ENCODE measurements at regions not wholly inside any gene's neighbourhood (a gene's known extent, or its start where the extent isn't known, plus 50 kb on each side); places are given as distances from the start of the nearest gene placed in this dataset.

- Mint-ChIP-seq H3K36me3 (ENCODE audit: low read depth) (no peaks in the 10 kb centered on the region), H3K4me1 (ENCODE audit: low read depth) (no peaks in the 10 kb centered on the region), H3K27ac (no peak overlapping the region), H3K4me3 (no peak overlapping the region), H3K9me3 (no peaks in the 10 kb centered on the region), H3K27me3 (peaks cover 19% of the 10 kb centered on the region)
- DNase-seq = no peak
These were observed 231.4 kb downstream of the OPA1 start for GRCh38 chr3:193824365-193824764.

- H3K4me1 Mint-ChIP-seq (ENCODE audit: low read depth) = no peaks in the 10 kb centered on the region
- DNase-seq = no peak
- no peak overlapping the region for H3K4me3 Mint-ChIP-seq
- H3K27me3 Mint-ChIP-seq = peaks cover 18% of the 10 kb centered on the region
- no peaks in the 10 kb centered on the region for H3K36me3 Mint-ChIP-seq (ENCODE audit: low read depth)
- H3K27ac Mint-ChIP-seq = no peak overlapping the region
- no peaks in the 10 kb centered on the region for H3K9me3 Mint-ChIP-seq
These were observed 232.6 kb downstream of the OPA1 start for GRCh38 chr3:193825617-193826016.

- no peaks in the 10 kb centered on the region for H3K4me1 Mint-ChIP-seq (ENCODE audit: low read depth)
- no peak overlapping the region for H3K4me3 Mint-ChIP-seq
- no peak for DNase-seq
- H3K36me3 Mint-ChIP-seq (ENCODE audit: low read depth) = no peaks in the 10 kb centered on the region
- H3K27ac Mint-ChIP-seq = no peak overlapping the region
- H3K27me3 Mint-ChIP-seq = peaks cover 18% of the 10 kb centered on the region
- no peaks in the 10 kb centered on the region for H3K9me3 Mint-ChIP-seq
These were observed 233.3 kb downstream of the OPA1 start for GRCh38 chr3:193826159-193826795.

- Mint-ChIP-seq H3K4me3 (no peak overlapping the region), H3K9me3 (no peaks in the 10 kb centered on the region), H3K4me1 (ENCODE audit: low read depth) (no peaks in the 10 kb centered on the region), H3K36me3 (ENCODE audit: low read depth) (no peaks in the 10 kb centered on the region), H3K27me3 (peaks cover 18% of the 10 kb centered on the region), H3K27ac (no peak overlapping the region)
- no peak for DNase-seq
These were observed 234.1 kb downstream of the OPA1 start for GRCh38 chr3:193827040-193827669.

GRCh38 chr3:193827871-193828270, 234.9 kb downstream of the OPA1 start:
- Mint-ChIP-seq H3K36me3 (ENCODE audit: low read depth) (no peaks in the 10 kb centered on the region), H3K4me1 (ENCODE audit: low read depth) (no peaks in the 10 kb centered on the region), H3K9me3 (no peaks in the 10 kb centered on the region), H3K4me3 (no peak overlapping the region), H3K27me3 (peaks cover 14% of the 10 kb centered on the region), H3K27ac (no peak overlapping the region)
- no peak for DNase-seq

GRCh38 chr3:193828477-193828876, 235.5 kb downstream of the OPA1 start:
- no peaks in the 10 kb centered on the region for H3K4me1 Mint-ChIP-seq (ENCODE audit: low read depth)
- no peak for DNase-seq
- H3K9me3 Mint-ChIP-seq = no peaks in the 10 kb centered on the region
- no peaks in the 10 kb centered on the region for H3K36me3 Mint-ChIP-seq (ENCODE audit: low read depth)
- no peak overlapping the region for H3K27ac Mint-ChIP-seq
- H3K4me3 Mint-ChIP-seq = no peak overlapping the region
- H3K27me3 Mint-ChIP-seq = peaks cover 15% of the 10 kb centered on the region

- Mint-ChIP-seq H3K9me3 (no peaks in the 10 kb centered on the region), H3K4me1 (ENCODE audit: low read depth) (peaks cover 5% of the 10 kb centered on the region), H3K36me3 (ENCODE audit: low read depth) (no peaks in the 10 kb centered on the region), H3K27ac (no peak overlapping the region), H3K4me3 (no peak overlapping the region), H3K27me3 (peaks cover 20% of the 10 kb centered on the region)
- no peak for DNase-seq
These were observed 236.8 kb downstream of the OPA1 start for GRCh38 chr3:193829781-193830180.

- Mint-ChIP-seq H3K27me3 (peaks cover 28% of the 10 kb centered on the region), H3K9me3 (no peaks in the 10 kb centered on the region), H3K27ac (no peak overlapping the region), H3K4me3 (no peak overlapping the region), H3K4me1 (ENCODE audit: low read depth) (peaks cover 5% of the 10 kb centered on the region), H3K36me3 (ENCODE audit: low read depth) (no peaks in the 10 kb centered on the region)
- no peak for DNase-seq
These were observed 237.8 kb downstream of the OPA1 start for GRCh38 chr3:193830791-193831191.

- no peak for DNase-seq
- H3K4me1 Mint-ChIP-seq (ENCODE audit: low read depth) = peaks cover 5% of the 10 kb centered on the region
- H3K36me3 Mint-ChIP-seq (ENCODE audit: low read depth) = no peaks in the 10 kb centered on the region
- no peak overlapping the region for H3K4me3 Mint-ChIP-seq
- H3K27ac Mint-ChIP-seq = no peak overlapping the region
- H3K9me3 Mint-ChIP-seq = no peaks in the 10 kb centered on the region
- peaks cover 27% of the 10 kb centered on the region for H3K27me3 Mint-ChIP-seq
These were observed 238.8 kb downstream of the OPA1 start for GRCh38 chr3:193831495-193832455.

- Mint-ChIP-seq H3K9me3 (no peaks in the 10 kb centered on the region), H3K27me3 (peaks cover 33% of the 10 kb centered on the region), H3K36me3 (ENCODE audit: low read depth) (no peaks in the 10 kb centered on the region), H3K27ac (no peak overlapping the region), H3K4me3 (no peak overlapping the region), H3K4me1 (ENCODE audit: low read depth) (peaks cover 5% of the 10 kb centered on the region)
- DNase-seq = no peak
These were observed 239.9 kb downstream of the OPA1 start for GRCh38 chr3:193832833-193833413.

GRCh38 chr3:193833592-193833991, 240.6 kb downstream of the OPA1 start:
- H3K4me1 Mint-ChIP-seq (ENCODE audit: low read depth) = peaks cover 5% of the 10 kb centered on the region
- H3K27me3 Mint-ChIP-seq = peaks cover 33% of the 10 kb centered on the region
- H3K9me3 Mint-ChIP-seq = no peaks in the 10 kb centered on the region
- no peak overlapping the region for H3K27ac Mint-ChIP-seq
- no peaks in the 10 kb centered on the region for H3K36me3 Mint-ChIP-seq (ENCODE audit: low read depth)
- H3K4me3 Mint-ChIP-seq = no peak overlapping the region
- no peak for DNase-seq

GRCh38 chr3:193835414-193835813, 242.4 kb downstream of the OPA1 start:
- no peaks in the 10 kb centered on the region for H3K36me3 Mint-ChIP-seq (ENCODE audit: low read depth)
- no peak overlapping the region for H3K4me3 Mint-ChIP-seq
- peaks cover 38% of the 10 kb centered on the region for H3K27me3 Mint-ChIP-seq
- no peak for DNase-seq
- H3K27ac Mint-ChIP-seq = no peak overlapping the region
- H3K9me3 Mint-ChIP-seq = no peaks in the 10 kb centered on the region
- peaks cover 5% of the 10 kb centered on the region for H3K4me1 Mint-ChIP-seq (ENCODE audit: low read depth)

- H3K4me3 Mint-ChIP-seq = no peak overlapping the region
- H3K27me3 Mint-ChIP-seq = peaks cover 49% of the 10 kb centered on the region
- H3K9me3 Mint-ChIP-seq = no peaks in the 10 kb centered on the region
- H3K27ac Mint-ChIP-seq = no peak overlapping the region
- peaks cover 5% of the 10 kb centered on the region for H3K4me1 Mint-ChIP-seq (ENCODE audit: low read depth)
- H3K36me3 Mint-ChIP-seq (ENCODE audit: low read depth) = no peaks in the 10 kb centered on the region
- no peak for DNase-seq
These were observed 243.5 kb downstream of the OPA1 start for GRCh38 chr3:193836511-193836910.

GRCh38 chr3:193836918-193837317, 243.9 kb downstream of the OPA1 start:
- H3K36me3 Mint-ChIP-seq (ENCODE audit: low read depth) = no peaks in the 10 kb centered on the region
- H3K4me1 Mint-ChIP-seq (ENCODE audit: low read depth) = peaks cover 5% of the 10 kb centered on the region

More at GRCh38 chr3:193836918-193837317, 243.9 kb downstream of the OPA1 start:
- Mint-ChIP-seq H3K27ac (no peak overlapping the region), H3K27me3 (peaks cover 53% of the 10 kb centered on the region), H3K4me3 (no peak overlapping the region), H3K9me3 (no peaks in the 10 kb centered on the region)
- DNase-seq = no peak

Measured in activated T-cell treated with anti-CD3 and anti-CD28 coated beads, Interleukin-2, amount 50 U/mL, for 24 hours (primary cell).